Ramos (cell line): ENCODE measurements at regions not wholly inside any gene's neighbourhood (a gene's known extent, or its start where the extent isn't known, plus 50 kb on each side); places are given as distances from the start of the nearest gene placed in this dataset.
"Not testable (repeated sequence)": the region's sequence is repeated elsewhere in the genome, so short reads cannot be mapped to it uniquely, and the experiment has no call there.

ENCODE experiments used
- in situ Hi-C: fragments of 300-500 bp; cut with MboI; formaldehyde crosslinking; loops from one replicate; pipeline ENCODE4 v1.14.3; 2022; ENCODE audit warnings: low sequenced_read_pairs; ENCODE audit not compliant: unreplicated experiment

DNA sequence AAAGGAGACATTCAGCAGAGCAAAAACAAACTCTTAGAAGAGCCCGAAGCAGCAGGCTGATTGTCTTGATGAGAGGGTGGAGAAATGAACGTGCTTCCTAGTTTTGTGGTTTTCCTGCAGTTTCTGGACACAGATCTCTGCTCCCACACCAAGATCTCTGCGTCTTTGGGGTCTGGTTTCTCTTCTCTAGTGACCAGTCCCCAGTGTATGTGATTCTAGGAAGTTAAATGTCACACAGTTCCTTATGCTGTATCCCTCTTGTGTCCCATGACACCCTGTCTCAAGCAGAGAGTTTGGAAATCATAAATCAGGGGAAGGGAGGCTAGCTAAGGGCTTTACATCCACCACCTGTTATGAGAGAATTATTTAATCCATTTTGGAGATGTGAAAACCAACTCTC lies 55.4 kb upstream of the KLF14 start:
- in situ Hi-C loops, result no loop called here

DNA sequence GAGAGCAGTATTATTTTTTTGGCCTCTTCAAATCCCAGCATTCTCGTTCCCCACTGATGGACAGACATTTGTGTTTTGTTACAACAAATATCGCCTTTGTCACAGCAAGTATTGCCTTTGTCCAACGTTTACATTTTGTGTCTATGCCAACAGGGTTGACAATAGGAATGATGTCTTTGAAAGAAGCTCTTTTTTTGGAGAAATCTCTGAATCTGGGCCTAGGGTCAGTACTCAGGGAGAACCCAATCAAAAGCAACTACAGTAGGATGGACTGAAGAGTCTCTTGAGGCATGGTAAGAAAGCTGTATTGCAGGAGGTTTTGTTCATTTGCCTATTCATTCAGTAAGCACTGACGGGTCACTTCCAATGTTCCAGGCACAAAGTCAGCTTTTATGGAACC lies 57.7 kb upstream of the KLF14 start:
- in situ Hi-C loops, result no loop called here

DNA sequence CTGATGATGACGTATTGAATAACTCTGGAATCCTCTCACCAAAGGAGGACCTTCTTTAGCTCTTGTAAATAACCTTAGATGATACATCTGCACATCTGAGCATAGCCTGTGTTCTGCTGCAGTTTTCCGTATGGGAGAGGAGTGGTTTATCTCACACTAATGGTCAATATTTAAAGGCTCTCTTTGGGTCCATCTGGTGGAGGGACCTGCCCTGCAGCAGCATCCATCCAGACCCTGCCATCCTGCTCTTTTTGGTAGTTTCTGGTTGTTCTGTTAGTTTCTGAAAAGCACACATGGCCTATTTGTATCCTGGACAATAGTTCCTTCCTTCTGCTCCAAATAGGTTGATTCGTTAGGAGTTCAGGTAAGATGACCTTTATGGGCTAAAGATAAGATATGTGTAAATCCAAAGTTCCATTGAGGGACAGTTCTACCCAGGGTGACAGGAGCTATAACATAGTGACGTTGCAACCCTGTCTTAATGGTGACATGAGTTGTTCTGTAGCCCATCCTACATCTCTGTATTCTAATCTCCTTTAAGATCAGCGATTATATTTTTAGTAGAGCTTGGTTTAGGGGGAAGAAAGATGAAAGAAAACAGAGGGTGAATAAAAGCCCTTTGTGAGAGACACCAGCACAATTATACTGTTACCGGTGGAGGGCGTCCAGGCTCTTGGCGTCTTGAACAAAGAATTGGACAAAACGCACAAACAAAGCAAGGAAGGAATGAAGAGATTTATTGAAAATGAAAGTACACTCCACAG lies 60.0 kb upstream of the KLF14 start:
- in situ Hi-C loops, result no loop called here

DNA sequence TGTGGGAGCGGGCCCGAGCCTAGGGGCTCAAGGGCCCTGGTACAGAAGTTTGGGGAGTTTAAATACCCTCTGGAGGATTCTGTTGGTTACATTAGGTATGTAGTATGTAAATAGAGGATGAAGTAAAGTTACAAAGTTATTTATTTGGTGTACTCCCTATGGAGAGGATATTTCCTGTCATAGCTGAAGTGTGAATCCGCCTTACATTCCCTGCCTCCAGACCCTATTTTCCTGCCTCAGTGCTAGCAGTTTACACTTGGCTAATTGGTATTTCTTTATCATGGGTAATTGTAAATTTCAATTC lies 60.6 kb upstream of the KLF14 start:
- in situ Hi-C loops, result no loop called here

DNA sequence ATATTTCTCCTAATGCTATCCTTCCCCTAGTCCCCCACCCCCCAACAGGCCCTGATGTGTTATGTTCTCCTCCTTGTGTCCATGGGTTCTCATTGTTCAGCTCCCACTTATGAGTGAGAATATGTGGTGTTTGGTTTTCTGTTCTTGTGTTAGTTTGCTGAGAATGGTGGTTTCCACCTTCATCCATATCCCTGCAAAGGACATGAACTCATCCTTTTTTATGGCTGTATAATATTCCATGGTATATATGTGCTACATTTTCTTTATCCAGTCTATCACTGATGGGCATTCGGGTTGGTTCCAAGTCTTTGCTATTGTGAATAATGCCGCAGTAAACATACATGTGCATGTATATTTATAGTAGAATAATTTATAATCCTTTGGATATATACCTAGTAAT lies 62.4 kb upstream of the KLF14 start:
- in situ Hi-C loops, result not testable (repeated sequence)

DNA sequence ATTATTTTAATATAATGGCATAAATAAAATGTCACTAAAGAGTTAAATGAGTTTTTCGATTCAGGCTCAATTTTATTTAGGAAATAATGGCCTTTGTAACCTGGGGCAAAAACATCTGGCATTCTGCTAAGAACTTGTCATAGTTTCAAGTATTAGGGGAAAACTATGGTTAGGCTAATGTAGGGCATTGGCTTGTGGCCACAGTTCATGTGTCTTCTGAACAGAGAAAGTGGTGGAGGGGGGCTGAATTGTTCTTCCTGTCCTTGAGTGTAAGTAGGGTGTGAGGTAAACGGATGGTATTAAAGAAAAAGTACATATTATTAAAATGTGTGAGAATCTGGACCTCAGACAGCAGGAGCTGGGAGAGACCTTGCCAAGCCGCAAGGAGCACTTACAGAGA lies 69.1 kb upstream of the KLF14 start:
- in situ Hi-C loops, result no loop called here

DNA sequence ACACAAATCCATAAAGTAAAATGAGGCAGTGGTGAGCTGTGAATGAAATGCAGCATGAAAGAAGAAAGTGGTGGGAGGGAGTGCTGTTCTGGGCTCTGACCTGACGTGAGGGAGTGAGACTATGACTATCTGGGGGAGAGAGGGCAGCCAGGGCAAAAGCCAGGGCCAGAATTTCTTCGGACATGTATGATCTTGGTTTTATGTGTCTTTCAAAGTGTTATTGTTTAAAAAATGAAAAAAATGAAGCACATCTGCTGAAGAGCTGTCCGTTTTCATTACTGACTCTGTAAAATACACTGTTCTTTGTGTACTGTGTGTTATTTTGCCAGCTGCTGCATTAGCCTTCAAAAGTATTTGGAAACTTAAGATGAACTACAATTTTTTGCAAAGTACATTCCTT lies 70.2 kb upstream of the KLF14 start:
- in situ Hi-C loops, result no loop called here

DNA sequence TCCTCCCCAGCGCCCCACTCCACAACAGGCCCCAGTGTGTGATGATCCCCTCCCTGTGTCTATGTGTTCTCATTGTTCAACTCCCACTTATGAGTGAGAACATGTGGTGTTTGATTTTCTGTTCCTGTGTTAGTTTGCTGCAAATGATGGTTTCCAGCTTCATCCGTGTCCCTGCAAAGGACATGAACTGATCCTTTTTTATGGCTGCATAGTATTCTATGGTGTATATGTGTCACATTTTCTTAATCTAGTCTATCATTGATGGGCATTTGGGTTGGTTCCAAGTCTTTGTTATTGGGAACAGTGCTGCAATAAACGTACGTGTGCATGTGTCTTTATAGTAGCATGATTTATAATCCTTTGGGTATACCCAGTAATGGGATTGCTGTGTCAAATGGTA lies 78.8 kb upstream of the KLF14 start:
- in situ Hi-C loops, result not testable (repeated sequence)

DNA sequence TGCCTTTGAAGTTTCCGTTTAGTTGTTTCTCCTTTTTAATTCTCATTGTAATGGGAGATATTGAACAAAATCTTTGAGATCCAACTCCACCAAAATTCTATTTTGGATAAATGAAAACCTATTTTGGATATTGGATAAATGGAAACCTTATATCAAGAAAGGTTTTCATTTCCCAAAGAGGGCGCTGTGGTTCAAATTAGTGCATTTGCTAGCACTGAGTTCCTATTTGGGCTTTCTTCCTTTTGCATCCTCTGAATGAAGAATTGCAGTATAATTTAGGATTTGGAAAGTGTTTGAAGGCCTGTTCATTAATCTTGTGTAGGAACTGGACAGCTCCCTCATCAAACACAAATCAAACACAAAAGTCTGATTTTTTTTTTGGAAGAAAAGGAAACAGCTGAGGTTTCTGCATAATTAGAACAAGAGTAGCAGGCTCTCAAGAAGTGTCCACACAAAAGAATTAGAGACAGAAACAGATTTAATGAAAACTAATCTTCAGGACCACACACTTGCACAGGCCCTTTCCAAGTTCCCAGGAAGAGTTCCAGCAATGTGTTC lies 80.8 kb upstream of the KLF14 start:
- in situ Hi-C loops, result no loop called here

DNA sequence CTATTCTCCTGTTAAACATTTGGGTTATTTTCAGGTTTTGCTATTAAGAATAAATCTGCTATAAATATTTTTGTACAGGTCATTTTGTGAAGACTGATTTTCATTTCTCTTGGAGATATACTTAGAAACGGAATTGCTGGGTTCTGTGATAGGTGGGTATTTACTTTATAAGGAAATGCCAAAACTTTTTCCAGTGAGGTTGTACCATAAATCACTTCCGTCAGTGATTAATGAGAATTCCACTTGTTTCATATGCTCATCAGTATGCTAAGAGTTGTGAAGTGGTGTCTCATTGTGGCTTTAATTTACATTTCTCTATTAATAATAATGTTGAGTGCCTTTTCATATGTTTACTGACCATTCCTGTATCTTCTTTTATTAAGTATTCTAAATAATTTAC lies 84.0 kb upstream of the KLF14 start:
- in situ Hi-C loops, result no loop called here

DNA sequence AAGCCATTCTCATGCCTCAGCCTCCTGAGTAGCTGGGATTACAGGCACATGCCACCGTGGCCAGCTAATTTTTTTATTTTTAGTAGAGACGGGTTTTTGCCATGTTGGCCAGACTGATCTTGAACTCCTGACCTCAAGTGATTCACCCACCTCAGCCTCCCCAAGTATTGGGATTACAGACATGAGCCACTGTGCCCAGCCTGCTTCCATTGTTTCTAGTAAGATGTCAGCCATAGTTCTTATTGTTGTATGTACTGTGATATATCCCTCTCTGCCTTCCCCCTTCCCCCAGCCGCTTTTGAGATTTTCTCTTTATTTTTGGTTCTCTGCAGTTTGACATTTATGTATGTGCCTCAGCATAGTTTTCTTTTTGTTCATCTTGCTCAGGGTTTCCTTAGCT lies 87.9 kb upstream of the KLF14 start:
- in situ Hi-C loops, result loop anchor here (10.0 kb wide), 1 partner anchor 757 kb away; no protein-coding TSS in a partner anchor

DNA sequence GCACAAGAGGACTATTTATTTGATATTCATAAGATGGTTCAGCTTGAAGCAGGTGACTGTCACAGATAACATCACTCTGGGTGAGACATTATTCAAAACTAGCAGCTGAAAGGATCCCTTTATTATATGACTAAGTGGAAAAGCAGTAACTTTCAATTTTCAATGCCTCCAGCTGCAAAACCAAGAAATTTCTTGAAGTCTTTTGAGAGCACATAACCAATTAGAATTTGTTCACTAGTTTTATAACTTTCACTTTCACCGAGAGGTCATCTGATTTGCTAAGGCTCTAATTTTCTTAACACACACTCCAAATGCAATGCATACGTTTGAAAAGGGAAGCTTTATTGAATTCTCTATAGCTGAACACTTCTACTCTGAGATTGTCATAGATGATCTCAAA lies 88.6 kb upstream of the KLF14 start:
- in situ Hi-C loops, result loop anchor here (10.0 kb wide), 1 partner anchor 758 kb away; no protein-coding TSS in a partner anchor

DNA sequence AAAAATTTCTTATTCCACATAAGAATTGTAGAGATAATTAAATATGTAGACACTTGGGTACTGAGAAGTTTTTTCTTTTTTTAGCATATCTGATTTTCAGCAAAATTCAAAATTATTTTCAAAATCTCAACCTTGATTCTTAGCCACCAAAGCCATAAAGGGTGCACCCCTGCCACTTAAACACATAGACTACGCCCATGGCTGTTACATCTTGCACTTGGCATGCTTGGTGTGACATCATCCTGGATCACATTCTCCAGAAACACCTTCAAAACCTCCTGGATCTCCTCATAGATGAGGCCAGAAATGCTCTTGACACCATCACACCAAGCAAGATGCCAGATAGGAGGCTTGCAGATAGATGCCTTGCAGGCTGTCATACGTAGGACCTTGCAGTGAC lies 89.1 kb upstream of the KLF14 start:
- in situ Hi-C loops, result loop anchor here (10.0 kb wide), 1 partner anchor 758 kb away; no protein-coding TSS in a partner anchor

DNA sequence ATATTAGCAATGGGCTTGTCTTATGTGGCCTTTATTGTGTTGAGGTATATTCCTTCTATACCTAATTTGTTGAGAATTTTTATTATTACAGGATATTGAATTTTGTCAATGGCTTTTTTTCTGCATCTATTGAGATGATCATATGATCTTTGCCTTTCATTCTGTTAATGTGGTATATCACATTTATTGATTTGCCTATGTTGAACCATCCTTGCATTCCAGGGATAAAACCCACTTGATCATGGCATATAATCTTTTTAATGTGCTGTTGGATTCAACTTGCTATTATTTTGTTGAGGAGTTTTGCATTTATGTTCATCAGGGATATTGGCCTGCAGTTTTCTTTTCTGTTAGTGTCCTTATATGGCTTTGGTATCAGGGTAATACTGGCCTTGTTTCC lies 91.8 kb upstream of the KLF14 start:
- in situ Hi-C loops, result loop anchor here (10.0 kb wide), 1 partner anchor 761 kb away; no protein-coding TSS in a partner anchor

DNA sequence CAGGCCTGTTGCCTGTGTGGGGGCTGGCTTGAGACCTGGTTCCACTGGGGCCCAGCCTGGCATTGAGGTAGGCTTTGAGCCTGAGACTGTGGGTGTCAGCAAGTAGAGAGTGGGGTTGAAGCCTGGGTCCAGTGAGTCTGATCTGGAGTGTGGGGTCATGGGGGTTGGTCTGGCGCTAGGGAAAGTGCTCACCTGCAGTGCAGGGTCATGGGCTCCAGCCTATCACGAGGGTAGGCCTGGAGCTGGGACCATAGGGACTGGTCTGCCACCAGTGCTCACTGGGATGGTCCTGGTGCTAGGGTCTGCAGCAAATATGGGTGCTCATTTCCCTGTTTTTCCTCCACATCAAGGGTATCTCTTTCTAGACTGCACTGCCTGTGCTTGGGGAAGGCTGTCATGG lies 95.4 kb upstream of the KLF14 start:
- in situ Hi-C loops, result loop anchor here (10.0 kb wide), 1 partner anchor 765 kb away; no protein-coding TSS in a partner anchor

DNA sequence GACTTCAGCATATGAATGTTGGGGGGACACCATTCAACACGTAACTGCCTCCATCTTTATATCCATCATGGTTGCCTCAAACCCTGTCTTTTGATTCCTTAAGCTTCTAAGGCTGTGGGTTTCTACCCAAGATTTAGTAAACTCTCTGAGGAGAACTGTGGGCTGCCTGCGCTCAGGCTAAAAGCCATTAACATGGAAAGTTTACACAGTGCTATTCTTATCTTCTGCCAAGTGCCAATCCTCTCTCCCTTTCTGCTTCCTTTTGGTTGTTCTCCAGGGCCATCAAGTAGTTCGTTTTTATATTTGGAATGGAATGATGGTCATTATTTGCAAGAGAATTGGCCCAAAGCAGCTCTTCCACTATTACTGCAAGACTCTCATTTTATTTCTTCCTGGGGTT lies 97.3 kb upstream of the KLF14 start:
- in situ Hi-C loops, result no loop called here

DNA sequence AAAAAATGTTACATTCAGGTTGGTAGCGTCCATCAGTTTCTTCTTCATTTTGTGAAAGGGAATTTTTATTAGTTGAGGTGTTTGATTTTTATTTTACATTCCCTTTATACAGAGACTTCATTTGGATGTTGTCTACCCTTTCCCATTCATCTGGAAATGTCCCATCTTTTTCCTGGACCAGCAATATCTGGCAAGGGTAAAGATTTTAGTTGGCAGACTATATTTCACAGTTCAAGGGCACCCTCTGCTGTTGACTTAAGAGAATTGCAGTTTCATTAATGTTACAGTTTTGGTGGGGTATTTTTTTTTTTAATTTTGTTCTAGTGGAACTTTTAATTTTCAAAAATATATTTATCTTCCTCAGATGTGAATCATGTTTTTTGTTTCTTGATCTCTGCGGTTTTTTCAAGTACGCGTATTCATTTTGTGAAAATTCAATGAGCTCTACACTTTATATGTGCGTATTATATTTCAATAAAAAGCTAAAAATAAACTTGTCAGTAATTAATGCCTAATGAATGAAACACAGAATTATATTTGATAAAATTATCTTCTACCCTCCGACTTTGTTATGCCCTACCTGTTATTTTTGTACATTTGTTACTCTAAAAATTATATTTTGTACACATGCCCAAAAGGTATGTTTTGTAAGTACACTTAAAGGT lies 97.9 kb upstream of the KLF14 start:
- in situ Hi-C loops, result no loop called here

DNA sequence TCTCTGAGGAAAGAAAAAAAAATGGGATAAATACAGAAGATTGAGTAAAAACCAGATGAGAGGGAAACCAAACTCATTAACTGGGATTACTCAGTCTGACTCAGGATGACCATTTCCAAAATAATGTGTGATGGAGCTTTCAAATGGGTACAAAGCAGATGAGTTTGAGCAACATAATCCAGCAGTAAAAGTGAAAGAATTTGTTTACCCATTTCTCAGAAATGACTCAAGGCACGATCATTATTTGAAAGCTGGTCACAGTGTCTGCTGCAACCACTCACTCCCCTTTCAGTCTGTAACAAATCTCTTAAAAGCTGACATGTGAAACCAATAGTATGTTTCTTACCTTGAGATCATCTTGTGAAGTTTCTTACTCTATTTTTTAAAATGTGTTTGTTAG lies 104.7 kb upstream of the KLF14 start:
- in situ Hi-C loops, result no loop called here

DNA sequence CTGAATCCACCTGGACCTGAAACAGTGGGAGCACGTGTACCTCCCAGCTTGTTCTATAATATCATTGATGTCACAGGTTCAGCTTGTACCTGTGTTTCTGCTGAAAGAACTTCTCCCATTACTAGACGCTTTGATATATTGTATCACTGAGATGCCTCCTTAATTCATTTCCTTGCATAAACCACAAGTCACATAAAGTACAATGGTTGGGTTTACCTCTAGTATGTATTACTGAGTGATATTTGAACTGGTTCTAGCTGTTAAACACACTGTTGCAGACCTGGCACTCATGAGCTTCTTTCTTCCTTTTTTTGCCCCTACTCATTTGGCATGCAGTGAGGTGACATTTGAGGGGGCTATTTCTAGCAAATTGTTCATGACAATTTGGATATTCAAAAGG lies 106.6 kb upstream of the KLF14 start:
- in situ Hi-C loops, result no loop called here

DNA sequence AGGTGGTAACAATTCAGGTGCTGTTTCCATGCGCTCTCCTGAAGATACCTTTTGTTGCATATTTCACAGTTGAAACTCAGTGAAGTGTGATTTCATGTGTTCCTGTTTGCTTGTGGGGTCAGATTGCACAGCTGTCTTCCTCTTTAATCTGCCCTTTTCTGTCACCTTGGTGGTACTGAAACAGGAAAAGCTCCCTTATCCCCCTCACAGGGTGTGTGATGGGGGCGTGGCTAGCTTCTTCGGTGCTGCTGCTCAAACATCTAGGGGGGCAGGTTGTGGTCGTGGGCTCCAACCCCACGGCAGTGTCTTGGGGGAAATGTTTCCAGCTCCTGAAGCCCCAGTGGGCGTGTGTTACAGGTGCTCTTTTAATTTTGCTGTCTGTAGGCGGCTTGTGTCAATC lies 107.4 kb upstream of the KLF14 start:
- in situ Hi-C loops, result no loop called here

DNA sequence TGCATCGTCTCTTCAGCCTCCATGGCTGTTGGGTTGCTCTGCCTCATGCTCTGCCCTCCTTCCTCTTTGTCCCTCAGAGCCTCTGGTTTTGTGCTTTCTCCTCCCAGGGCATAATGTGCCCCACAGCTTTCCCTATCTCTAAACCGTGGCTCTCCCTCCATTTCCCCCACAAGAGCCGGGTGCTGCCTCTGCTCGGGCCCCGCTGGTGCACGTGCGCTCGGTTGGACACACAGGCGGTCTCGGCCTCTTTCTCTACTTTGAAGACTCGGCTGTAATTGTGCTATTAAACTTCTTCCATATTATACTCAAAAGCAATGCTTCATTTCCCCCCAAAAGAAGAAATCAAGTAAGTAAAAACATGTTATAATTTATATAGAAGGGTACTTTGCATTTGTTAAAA lies 109.7 kb upstream of the KLF14 start:
- in situ Hi-C loops, result no loop called here
